Activated naive CD4-positive, alpha-beta T cell treated with anti-CD3 and anti-CD28 coated beads, Interleukin-2, amount 50 U/mL, for 72 hours (primary cell): ENCODE measurements at regions not wholly inside any gene's neighbourhood (a gene's known extent, or its start where the extent isn't known, plus 50 kb on each side); places are given as distances from the start of the nearest gene placed in this dataset.
A peak's percentile ranks its signal among the peaks of the same experiment; 100 is the strongest.

Experiments used
- ATAC-seq, 2 donors: fragments of 150-1000 bp; cut with Tn5 transposase; 2 replicates each; pipeline ENCODE4 v1.10.0; 2021; ENCODE audit warnings: mild to moderate bottlenecking in 2 of 2, moderate library complexity in 2 of 2
- DNase-seq, 2 donors: peaks; one replicate each; pipeline ENCODE4 v3.0.0; 2021 to 2022; ENCODE audit warnings: low spot score in 2 of 2
- H3K27ac Mint-ChIP-seq, 2 donors: one replicate each; pipeline ENCODE4 v1.8.0; 2022; ENCODE audit warnings: mild to moderate bottlenecking in 2 of 2, mixed read lengths in 2 of 2
- H3K36me3 Mint-ChIP-seq, 2 donors: one replicate each; pipeline ENCODE4 v1.8.0; 2022; ENCODE audit warnings: mixed read lengths in 2 of 2
- H3K9me3 Mint-ChIP-seq, 2 donors: one replicate each; pipeline ENCODE4 v1.8.0; 2022; ENCODE audit warnings: mixed read lengths in 2 of 2

DNA sequence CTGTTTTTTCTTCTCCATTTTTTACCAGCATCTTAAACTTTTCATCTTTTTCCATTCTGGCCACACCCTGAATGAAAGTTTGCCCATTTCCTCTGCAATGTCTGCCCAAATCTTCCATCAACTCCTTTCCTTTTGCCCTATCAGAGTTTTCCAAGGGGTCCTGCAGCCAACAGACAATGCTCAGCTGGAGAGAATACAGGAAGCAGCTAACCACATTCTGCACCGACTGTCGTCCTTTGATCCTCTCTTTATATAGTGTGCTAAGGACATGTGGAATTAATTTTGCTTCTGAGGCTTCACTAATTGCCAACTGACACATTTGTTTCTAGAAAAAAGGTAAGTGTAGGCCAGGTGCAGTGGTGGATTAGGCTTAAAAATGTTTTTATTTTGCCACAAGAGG is 50.5 kb upstream of the DLX2 start:
- ATAC-seq = no peak
- H3K27ac Mint-ChIP-seq = no peak overlapping the region
- H3K36me3 Mint-ChIP-seq = no peaks in the 10 kb centered on the region
- H3K9me3 Mint-ChIP-seq = no peaks in the 10 kb centered on the region
- DNase-seq = no peak

DNA sequence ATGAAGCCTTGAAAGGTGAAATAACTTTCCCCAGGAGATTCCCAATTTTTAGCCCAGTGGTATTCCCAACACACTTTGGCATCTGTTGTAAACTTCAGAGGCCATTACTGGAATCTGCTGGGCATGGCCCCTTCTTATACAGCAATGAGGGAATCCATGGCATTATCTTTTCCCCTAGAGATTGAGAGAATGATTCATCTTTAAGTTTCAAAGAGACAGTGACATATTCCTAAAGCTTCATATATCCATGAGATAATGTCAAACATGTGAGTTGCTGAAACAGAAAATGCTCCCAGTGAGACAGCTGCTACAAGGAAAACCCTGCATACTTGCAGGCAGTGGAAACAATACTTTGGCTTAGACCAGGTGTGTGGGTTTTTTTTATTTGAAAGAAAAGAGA is 51.1 kb upstream of the DLX2 start:
- no peaks in the 10 kb centered on the region for H3K9me3 Mint-ChIP-seq
- ATAC-seq (no peak), DNase-seq (no peak)
- H3K36me3 Mint-ChIP-seq = no peaks in the 10 kb centered on the region
- no peak overlapping the region for H3K27ac Mint-ChIP-seq

DNA sequence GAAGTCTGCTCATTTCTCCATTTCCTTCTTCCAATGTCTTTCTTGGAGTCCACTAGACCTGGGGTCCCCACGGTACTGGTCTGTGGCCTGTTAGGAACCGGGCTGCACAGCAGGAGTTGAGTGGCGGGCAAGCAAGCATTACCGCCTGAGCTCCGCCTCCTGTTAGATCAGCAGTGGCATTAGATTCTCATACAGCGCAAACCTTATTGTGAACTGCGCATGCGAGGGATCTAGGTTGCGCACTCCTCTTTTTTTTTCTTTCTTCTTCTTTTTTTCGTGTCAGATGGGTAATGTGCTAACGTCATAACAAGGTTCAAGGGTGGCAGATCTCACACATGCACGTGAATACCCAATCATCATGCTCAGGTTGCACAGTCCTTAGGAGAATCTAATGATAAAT is 53.1 kb upstream of the DLX2 start:
- no peaks in the 10 kb centered on the region for H3K9me3 Mint-ChIP-seq
- DNase-seq (no peak), ATAC-seq (no peak)
- no peaks in the 10 kb centered on the region for H3K36me3 Mint-ChIP-seq
- no peak overlapping the region for H3K27ac Mint-ChIP-seq

DNA sequence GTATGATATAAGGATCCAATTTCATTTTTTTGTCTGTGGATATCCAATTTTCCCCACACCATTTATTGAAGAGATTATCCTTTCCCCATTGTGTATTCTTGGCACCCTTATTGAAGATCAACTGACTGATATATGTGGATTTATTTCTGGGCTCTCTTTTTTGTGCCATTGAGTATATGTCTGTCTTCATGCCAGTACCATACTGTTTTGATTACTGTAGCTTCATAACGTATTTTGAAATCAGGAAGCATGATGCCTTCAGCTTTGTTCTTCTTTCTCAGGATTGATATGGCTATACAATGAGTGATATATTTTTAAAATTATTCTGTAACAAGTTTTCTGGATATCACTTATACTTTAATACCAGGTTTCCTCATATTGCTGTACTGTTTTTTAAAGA is 58.1 kb upstream of the DLX2 start:
- DNase-seq = no peak
- Mint-ChIP-seq H3K36me3 (no peaks in the 10 kb centered on the region), H3K9me3 (no peaks in the 10 kb centered on the region), H3K27ac (no peak overlapping the region)
- ATAC-seq = no peak

DNA sequence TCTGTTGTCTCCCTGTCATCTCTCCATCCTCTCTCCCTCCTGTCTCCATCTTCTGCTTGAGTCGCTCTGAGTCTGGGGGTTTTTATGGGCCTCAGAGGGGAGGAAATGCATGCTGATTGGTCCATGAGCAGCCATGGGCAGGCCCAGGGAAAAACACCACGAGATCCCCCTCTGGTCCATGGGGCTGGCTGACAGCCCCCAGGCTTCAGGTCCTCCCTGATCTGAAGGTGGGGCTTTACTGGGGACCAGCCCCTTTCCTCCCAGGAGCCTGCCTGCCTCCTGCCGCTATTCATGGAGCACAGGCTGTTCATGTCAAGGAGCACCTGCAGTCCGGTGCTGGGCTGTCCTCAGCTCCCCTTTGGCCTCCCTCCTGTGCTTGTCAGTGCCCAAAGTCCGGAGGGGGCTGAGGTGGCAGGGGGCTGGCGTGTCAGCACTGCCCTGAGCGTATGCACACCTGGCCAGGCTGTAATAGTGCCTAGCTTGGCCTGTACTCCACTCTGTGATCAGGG is 59.6 kb upstream of the DLX2 start:
- no peak overlapping the region for H3K27ac Mint-ChIP-seq
- H3K36me3 Mint-ChIP-seq = no peaks in the 10 kb centered on the region
- ATAC-seq (no peak), DNase-seq (no peak)
- H3K9me3 Mint-ChIP-seq = no peaks in the 10 kb centered on the region

DNA sequence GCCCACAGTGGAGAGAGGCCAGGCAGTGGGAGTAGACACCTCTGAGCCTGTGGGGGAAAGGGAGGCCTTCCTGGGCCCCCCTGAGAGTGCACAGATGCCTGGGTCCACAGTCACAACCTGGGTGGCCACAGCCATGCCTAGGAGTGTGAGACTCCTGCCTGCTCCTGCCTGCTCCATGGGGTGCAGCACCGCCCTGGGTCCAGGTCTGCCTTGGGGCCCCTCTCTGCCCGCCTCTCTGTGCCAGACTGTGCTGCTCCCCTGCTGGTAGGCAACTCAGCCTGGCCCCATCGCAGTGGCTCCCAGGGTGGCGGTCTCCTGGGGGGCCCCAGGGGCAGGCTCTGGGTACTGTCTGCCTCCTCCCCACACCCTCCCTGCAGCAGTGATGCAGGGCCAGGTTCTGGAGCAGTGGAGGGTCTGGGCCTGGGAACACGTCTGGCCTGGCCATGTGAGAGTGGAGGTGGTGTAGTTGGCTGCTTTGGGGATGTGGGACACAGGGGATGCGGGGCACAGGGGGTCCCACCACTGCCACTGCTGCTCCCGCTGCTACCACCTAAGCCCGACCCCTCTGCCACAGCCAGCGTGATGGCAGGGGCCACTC is 60.1 kb upstream of the DLX2 start:
- Mint-ChIP-seq H3K36me3 (no peaks in the 10 kb centered on the region), H3K9me3 (no peaks in the 10 kb centered on the region), H3K27ac (no peak overlapping the region)
- DNase-seq = no peak
- no peak for ATAC-seq

DNA sequence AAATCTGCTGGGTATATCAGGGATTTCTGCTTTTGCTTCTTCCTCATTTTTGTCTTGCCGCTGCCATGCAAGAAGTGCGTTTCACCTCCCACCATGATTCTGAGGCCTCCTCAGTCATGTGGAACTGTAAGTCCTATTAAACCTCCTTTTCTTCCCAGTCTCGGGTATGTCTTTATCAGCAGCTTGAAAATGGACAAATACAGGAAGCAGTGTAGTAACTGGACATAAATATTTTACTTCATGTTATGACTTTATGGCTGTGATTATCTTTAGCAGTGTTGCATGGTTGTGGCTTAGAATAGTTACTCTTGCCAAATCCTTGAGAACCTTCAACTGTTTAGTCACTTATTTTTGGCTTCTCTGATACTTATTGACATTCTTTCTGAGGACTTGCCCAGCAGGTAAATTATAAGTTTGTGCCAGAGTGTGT is 66.2 kb upstream of the DLX2 start:
- no peaks in the 10 kb centered on the region for H3K36me3 Mint-ChIP-seq
- no peak for DNase-seq
- no peak for ATAC-seq
- H3K27ac Mint-ChIP-seq = no peak overlapping the region
- no peaks in the 10 kb centered on the region for H3K9me3 Mint-ChIP-seq

DNA sequence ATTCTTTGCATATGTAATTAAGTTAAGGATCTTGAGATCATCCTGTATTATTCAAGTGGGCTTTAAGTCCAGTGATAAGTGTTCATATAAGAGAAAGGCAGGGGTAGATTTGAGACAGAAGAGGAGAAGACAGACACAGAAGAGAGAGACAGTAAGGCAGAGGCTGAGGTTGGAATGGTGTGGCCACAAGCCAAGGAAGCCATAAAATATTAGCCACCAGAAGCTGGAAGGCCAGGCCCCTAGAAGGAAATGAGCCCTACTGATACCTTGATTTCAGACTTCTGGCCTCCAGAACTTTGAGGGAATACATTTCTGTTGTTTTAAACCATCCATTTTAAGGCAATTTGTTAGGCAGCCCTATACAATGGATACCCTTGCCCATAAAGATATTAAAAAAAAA is 66.9 kb upstream of the DLX2 start:
- Mint-ChIP-seq H3K27ac (no peak overlapping the region), H3K36me3 (no peaks in the 10 kb centered on the region), H3K9me3 (no peaks in the 10 kb centered on the region)
- no peak for ATAC-seq
- DNase-seq = no peak

DNA sequence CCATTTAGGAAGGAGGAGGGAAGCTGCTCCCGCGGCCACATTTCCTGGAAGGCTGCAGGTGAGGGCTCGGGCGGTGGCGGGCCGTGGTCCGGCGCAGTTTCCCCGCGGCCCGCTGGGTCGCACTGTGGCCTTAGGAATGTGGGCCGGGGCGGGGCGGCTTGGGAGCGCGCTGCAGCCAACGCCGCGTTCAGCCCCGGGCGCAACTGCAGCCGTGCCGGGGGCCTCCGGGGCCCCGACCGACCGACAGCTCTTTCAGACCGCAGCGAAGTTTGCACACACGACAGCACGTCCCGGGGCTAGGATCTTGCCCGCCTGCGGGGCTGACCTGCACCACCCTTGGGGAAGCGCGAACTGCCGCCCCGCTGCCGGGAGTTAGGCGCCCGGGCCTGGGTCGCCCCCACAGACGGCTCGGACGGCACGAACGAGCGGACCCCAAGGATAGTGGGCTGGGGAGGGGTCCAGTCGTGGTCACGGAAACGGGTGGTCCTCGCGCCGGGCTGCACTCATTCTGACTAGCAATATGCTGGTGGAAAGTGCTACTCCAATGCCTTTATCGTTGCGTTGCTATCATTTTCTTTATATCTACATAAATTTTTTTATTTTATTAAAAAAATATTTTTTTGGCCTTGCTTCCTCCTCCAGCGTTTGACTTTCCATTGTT is 69.9 kb upstream of the DLX2 start:
- peak; percentile 63 to 74 for DNase-seq
- ATAC-seq = peak; percentile 98 to 99
- Mint-ChIP-seq H3K9me3 (peaks cover 0 to 5% of the 10 kb centered on the region in 2 donors), H3K36me3 (no peaks in the 10 kb centered on the region), H3K27ac (no peak overlapping the region)

DNA sequence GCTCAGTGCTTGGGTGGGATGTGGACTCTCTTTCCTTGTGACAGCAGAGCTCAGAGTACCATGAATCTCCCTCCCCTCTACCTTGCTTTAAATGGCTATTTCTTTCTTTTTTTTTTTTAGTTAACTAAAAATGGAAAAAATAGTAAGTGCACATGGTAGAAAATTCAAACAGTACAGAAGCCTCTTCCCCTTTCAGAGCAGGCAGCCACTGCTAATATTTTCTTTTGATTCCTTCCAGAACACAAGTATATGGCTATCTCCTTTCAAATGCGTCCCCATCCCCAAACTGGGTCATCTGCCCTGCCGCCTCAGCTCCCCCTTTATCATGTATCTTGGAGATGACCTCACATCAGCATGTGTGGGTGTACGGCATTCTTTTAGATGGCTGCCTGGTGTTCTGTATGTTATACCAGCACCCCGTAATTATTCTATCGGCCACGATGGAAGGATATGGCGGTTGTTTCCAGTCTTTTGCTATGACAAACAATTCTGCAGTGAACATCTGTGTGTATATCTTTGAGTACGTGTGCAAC is 70.5 kb upstream of the DLX2 start:
- Mint-ChIP-seq H3K27ac (no peak overlapping the region), H3K36me3 (no peaks in the 10 kb centered on the region), H3K9me3 (peaks cover 0 to 5% of the 10 kb centered on the region in 2 donors)
- ATAC-seq = no peak
- no peak for DNase-seq

DNA sequence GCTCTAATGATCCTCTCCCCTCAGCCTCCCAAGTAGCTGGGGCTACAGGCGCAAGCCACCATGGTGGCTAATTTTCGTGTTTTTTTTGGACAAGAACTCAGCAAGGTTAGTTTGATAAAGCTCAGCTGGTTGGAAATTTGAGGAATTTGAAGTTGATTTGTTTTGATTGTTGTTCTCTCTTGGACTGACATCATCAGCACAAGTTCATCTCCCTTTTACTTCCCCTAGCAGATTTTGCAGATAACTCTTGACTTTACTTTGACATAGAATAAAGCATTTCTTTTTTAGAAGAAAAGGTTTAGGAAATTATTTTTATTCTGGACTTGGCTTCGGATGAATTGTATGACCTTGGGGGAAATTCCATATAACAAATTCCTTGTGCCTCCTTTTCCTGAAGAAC is 74.9 kb upstream of the DLX2 start:
- DNase-seq = no peak
- Mint-ChIP-seq H3K36me3 (no peaks in the 10 kb centered on the region), H3K9me3 (peaks cover 0 to 5% of the 10 kb centered on the region in 2 donors), H3K27ac (no peak overlapping the region)
- ATAC-seq = no peak

DNA sequence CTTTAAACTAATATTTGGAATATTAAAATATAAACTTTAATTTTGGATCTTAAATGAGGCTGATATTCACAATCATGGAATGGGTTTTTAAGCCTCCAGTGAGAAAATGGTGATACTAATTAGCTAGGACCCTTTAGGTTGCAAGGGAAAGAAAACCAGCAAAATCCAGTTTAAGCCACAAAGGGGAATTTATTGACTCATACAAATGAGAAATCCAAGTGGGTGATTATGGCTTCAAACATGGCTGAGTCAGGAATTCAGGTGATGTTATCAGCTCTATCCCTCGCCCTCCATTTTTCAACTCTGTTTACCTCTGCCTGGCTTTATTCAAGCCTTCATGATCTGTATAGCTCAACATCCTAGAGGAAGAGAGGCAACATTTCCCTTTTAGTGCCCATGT is 75.3 kb upstream of the DLX2 start:
- H3K36me3 Mint-ChIP-seq = no peaks in the 10 kb centered on the region
- DNase-seq = no peak
- peaks cover 0 to 5% of the 10 kb centered on the region in 2 donors for H3K9me3 Mint-ChIP-seq
- no peak overlapping the region for H3K27ac Mint-ChIP-seq
- peak in 1 of 2 donors; percentile 20 for ATAC-seq

DNA sequence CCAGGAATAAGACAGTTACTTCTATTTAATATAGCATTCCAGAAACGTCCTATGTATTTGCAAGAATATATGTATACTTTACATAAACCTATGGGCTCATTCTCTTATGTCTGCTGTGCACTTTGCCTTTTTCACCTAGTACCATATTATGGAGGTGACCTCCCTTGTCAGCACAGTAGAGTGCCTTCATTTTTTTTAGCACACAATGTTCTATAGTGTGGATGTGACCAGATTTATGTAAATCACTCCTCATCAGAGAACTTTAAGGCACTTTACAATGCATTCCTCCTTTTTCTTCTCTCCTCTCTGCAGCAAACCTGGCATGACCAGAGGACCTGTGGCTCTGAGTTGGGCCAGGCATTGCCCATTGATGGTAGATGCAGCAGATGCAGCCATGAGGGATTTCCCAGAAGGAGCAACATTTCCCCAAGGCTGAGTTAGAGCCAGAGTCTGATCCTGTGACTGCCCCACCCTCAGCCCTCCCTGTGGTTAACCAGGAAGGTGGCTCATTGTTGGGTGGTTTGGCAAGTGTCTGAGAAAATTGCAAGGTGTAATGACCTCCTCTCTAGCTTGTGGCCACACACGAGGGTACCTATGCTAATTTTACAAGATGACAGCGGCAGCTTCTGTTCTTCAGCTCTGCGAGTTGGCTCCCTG is 76.5 kb upstream of the DLX2 start:
- H3K27ac Mint-ChIP-seq = no peak overlapping the region
- H3K36me3 Mint-ChIP-seq = no peaks in the 10 kb centered on the region
- H3K9me3 Mint-ChIP-seq = peaks cover 0 to 5% of the 10 kb centered on the region in 2 donors
- DNase-seq (no peak), ATAC-seq (peak in 1 of 2 donors; percentile 93)

DNA sequence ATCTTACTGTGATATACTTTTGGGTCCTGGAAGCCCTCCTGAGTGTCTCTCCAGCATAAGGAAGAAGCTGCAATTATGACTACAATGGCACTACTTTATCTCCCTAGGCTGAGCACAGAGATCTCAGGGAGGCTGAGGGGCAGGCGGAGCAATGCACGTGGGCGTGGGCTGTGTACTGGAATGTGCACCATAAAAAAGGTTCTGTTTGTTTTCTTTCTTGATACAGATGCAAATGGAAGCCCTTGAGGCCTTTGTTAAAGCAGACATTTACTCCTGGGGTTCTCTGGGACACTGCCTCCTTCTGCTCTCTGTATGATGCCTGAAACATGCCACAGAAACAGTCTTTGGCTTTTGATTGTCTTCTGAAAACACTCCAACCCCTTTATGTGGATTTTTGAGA is 79.1 kb upstream of the DLX2 start:
- no peak for DNase-seq
- ATAC-seq = no peak
- H3K9me3 Mint-ChIP-seq = peaks cover 0 to 3% of the 10 kb centered on the region in 2 donors
- no peak overlapping the region for H3K27ac Mint-ChIP-seq
- H3K36me3 Mint-ChIP-seq = no peaks in the 10 kb centered on the region

DNA sequence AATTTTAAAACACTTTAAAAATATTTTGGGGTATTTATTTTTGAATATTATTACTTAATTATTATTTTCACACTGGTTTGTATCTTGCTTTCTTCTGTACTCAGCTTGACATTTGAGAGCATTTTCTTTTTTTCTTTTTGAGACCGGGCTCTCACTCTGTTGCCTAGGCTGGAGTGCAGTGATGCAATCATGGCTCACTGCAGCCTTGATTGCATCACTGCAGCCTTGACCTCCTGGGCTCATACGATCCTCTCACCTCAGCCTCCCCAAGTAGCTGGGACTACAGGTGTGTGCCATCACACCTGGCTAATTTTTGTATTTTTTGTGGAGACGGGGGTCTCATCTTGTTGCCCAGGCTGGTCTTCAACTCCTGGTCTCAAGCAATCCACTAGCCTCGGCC is 79.9 kb upstream of the DLX2 start:
- Mint-ChIP-seq H3K36me3 (no peaks in the 10 kb centered on the region), H3K9me3 (peaks cover 0 to 3% of the 10 kb centered on the region in 2 donors), H3K27ac (no peak overlapping the region)
- DNase-seq (no peak), ATAC-seq (no peak)

DNA sequence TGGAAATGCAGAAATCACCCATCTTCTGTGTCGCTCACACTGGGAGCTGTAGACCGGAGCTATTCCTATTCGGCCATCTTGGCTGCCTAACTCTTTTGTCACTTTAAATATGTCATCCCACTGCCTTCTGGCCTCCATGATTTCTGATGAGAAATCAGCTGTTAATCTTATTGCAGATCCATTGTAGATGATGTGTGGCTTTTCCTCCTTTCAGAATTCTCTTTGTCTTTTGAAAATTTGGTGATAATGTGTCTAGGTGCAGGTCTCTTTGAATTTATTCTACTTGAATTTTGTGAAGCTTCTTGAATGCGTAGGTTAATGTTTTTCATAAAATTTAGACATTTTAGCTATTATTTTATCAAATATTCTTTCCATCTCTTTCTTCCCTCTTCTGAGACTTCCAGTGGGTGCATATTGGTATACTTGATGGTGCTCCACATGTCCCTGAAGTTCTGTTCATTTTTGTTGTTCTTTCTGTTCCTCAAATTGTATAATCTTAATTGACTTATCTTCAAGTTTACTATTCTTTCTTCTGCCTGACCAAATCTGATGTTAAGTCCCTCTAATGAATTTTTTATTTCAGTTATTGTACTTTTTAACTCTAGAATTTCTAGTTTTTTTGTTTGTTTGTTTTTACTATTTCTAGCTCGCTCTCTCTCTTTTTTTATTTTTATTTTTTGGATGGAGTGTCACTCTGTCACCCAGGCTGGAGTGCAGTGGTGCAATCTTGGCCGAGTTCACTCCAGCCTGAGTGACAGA is 90.8 kb upstream of the DLX2 start:
- peaks cover 41 to 48% of the 10 kb centered on the region in 2 donors for H3K36me3 Mint-ChIP-seq
- DNase-seq (no peak), ATAC-seq (no peak)
- H3K9me3 Mint-ChIP-seq = peaks cover 29 to 30% of the 10 kb centered on the region in 2 donors
- H3K27ac Mint-ChIP-seq = no peak overlapping the region

DNA sequence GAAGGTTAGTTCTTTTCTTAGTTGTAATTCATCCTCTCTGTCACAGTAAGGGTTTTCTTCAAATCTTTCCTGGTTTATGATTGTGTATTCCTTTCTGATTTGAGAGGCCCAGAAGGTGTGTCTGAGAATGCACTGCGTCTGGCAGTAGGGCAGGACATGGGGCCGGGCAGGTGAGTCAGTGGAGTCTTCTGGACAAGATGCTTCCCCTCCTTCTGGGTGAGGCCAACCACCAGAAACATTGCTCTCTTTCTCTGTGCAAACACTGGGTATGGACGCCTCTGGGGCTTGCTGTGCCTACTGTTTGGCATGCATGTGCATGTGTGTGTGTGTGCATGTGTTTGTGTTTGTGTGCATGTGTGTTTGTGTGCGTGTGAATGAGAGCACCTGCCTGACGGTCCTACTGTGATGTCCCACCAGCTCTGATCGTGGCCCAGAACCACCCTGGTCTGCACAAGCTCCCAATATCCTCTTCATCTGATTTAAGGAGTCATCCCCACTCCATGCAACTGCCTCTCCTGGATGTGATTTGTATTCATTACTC is 93.2 kb upstream of the DLX2 start:
- H3K9me3 Mint-ChIP-seq = peaks cover 30 to 38% of the 10 kb centered on the region in 2 donors
- H3K27ac Mint-ChIP-seq = no peak overlapping the region
- no peak for ATAC-seq

More for the DNA sequence above, 93.2 kb upstream of the DLX2 start:
- DNase-seq = no peak
- H3K36me3 Mint-ChIP-seq = peaks cover 48 to 58% of the 10 kb centered on the region in 2 donors
